WTC11 (cell line): ENCODE measurements at regions not wholly inside any gene's neighbourhood (a gene's known extent, or its start where the extent isn't known, plus 50 kb on each side); places are given as distances from the start of the nearest gene placed in this dataset.

Experiments
- ATAC-seq: fragments of 200-7000 bp; cut with Tn5 transposase; 2 replicates; pipeline ENCODE4 v1.10.0; 2021; ENCODE audit warnings: mild to moderate bottlenecking, moderate library complexity
- CTCF ChIA-PET: fragments of 300-600 bp; sonication (Branson Sonifier 250); formaldehyde crosslinking; loops from one replicate; lab custom pipeline; 2021; ENCODE audit warnings: antibody characterized with exemption; lab: Charles Lee
- POLR2A ChIA-PET: fragments of 350-600 bp; sonication (Branson Sonifier 250); formaldehyde crosslinking; loops from one replicate; lab custom pipeline; 2021; ENCODE audit warnings: antibody characterized with exemption; lab: Charles Lee
- DNase-seq: peaks from one replicate; pipeline ENCODE4 v3.0.0; 2021; ENCODE audit warnings: low spot score
- H3K27ac Mint-ChIP-seq: 2 replicates; pipeline ENCODE4 v1.8.0; 2021; ENCODE audit warnings: mixed read lengths
- H3K27me3 Mint-ChIP-seq: 2 replicates; pipeline ENCODE4 v1.8.0; 2021; ENCODE audit warnings: low read depth, mild to moderate bottlenecking, moderate library complexity, mixed read lengths
- H3K36me3 Mint-ChIP-seq: 2 replicates; pipeline ENCODE4 v1.8.0; 2021; ENCODE audit warnings: mixed read lengths
- H3K4me1 Mint-ChIP-seq: 2 replicates; pipeline ENCODE4 v1.8.0; 2022; ENCODE audit warnings: mixed read lengths
- H3K4me3 Mint-ChIP-seq: 2 replicates; pipeline ENCODE4 v1.8.0; 2021; ENCODE audit warnings: mild to moderate bottlenecking, moderate library complexity, mixed read lengths
- H3K9me3 Mint-ChIP-seq: 2 replicates; pipeline ENCODE4 v1.8.0; 2021; ENCODE audit warnings: mixed read lengths
- ATF2 ChIP-seq: sonication (generic); formaldehyde crosslinking; IDR thresholded peaks from 2 replicates; pipeline ENCODE4 v1.8.1; 2022; ENCODE audit warnings: low read depth, missing genetic modification reagents, borderline replicate concordance
- E2F5 ChIP-seq: sonication (generic); formaldehyde crosslinking; IDR thresholded peaks from 2 replicates; pipeline ENCODE4 v1.8.1; 2022; ENCODE audit warnings: mild to moderate bottlenecking, moderate library complexity, missing genetic modification reagents
- EMX1 ChIP-seq: fragments of 250-450 bp; sonication (Bioruptor Pico); IDR thresholded peaks from 2 replicates; pipeline ENCODE4 v1.8.0; 2021; ENCODE audit warnings: mild to moderate bottlenecking
- ERG ChIP-seq: fragments of 250-450 bp; sonication (Bioruptor Pico); IDR thresholded peaks from 2 replicates; pipeline ENCODE4 v1.8.0; 2021; ENCODE audit warnings: mild to moderate bottlenecking
- FOXJ3 ChIP-seq: sonication (generic); formaldehyde crosslinking; IDR thresholded peaks from 2 replicates; pipeline ENCODE4 v1.9.0; 2021; ENCODE audit warnings: missing genetic modification reagents, mild to moderate bottlenecking, borderline replicate concordance
- FOXP4 ChIP-seq: sonication (generic); formaldehyde crosslinking; IDR thresholded peaks from 2 replicates; pipeline ENCODE4 v1.8.0; 2022; ENCODE audit warnings: mild to moderate bottlenecking, missing genetic modification reagents
- NFE2L1 ChIP-seq: sonication (generic); formaldehyde crosslinking; IDR thresholded peaks from 2 replicates; pipeline ENCODE4 v1.8.1; 2023; ENCODE audit warnings: missing genetic modification reagents
- NFYB ChIP-seq: sonication (generic); formaldehyde crosslinking; conservative IDR thresholded peaks from 2 replicates; pipeline ENCODE4 v1.8.0; 2022; ENCODE audit warnings: low read depth, missing genetic modification reagents
- NR2C2 ChIP-seq: sonication (generic); formaldehyde crosslinking; IDR thresholded peaks from 2 replicates; pipeline ENCODE4 v1.8.0; 2022; ENCODE audit warnings: mild to moderate bottlenecking, missing genetic modification reagents
- OVOL2 ChIP-seq: fragments of 250-450 bp; sonication (Bioruptor Pico); IDR thresholded peaks from 2 replicates; pipeline ENCODE4 v1.9.0; 2021; ENCODE audit warnings: mild to moderate bottlenecking, borderline replicate concordance
- PRDM15 ChIP-seq: sonication (generic); formaldehyde crosslinking; IDR thresholded peaks from 2 replicates; pipeline ENCODE4 v1.8.0; 2022; ENCODE audit warnings: missing genetic modification reagents
- PRRX2 ChIP-seq: fragments of 250-450 bp; sonication (Bioruptor Pico); IDR thresholded peaks from 2 replicates; pipeline ENCODE4 v1.8.0; 2021; ENCODE audit warnings: mild to moderate bottlenecking
- SP1 ChIP-seq: sonication (generic); formaldehyde crosslinking; conservative IDR thresholded peaks from 2 replicates; pipeline ENCODE4 v1.8.1; 2022; ENCODE audit warnings: missing genetic modification reagents
- ZNF121 ChIP-seq: sonication (generic); formaldehyde crosslinking; IDR thresholded peaks from 2 replicates; pipeline ENCODE4 v1.8.0; 2023; ENCODE audit warnings: missing genetic modification reagents
- ZNF532 ChIP-seq: fragments of 250-450 bp; sonication (Bioruptor Pico); IDR thresholded peaks from 2 replicates; pipeline ENCODE4 v1.9.0; 2021; ENCODE audit warnings: mild to moderate bottlenecking, borderline replicate concordance

GRCh38 chr4:19689511-19689910 lies 562.2 kb upstream of the SLIT2 start (continued):
- TF ChIP-seq ZNF532 (CRISPR knock-in tag), result no peak
- TF ChIP-seq ATF2, result no peak

- DNase-seq, result no peak
- H3K27ac Mint-ChIP-seq, result no peak overlapping the region
- no peaks in the 10 kb centered on the region for H3K36me3 Mint-ChIP-seq
- no peak for ATAC-seq
- POLR2A ChIA-PET, result no interaction called here
- CTCF ChIA-PET, result no interaction called here
- no peaks in the 10 kb centered on the region for H3K4me1 Mint-ChIP-seq
- H3K4me3 Mint-ChIP-seq, result no peak overlapping the region
- TF ChIP-seq SP1 (CRISPR knock-in tag) (no peak), ERG (CRISPR knock-in tag) (no peak), ZNF121 (CRISPR knock-in tag) (no peak), NR2C2 (CRISPR knock-in tag) (no peak), FOXP4 (no peak), PRDM15 (no peak), PRRX2 (CRISPR knock-in tag) (no peak), FOXJ3 (no peak), NFE2L1 (CRISPR knock-in tag) (no peak), E2F5 (CRISPR knock-in tag) (no peak), EMX1 (CRISPR knock-in tag) (no peak), OVOL2 (CRISPR knock-in tag) (no peak), NFYB (no peak)
- no peaks in the 10 kb centered on the region for H3K9me3 Mint-ChIP-seq
- no peaks in the 10 kb centered on the region; the same call in 1 of the 2 replicates for H3K27me3 Mint-ChIP-seq
Measured at GRCh38 chr4:19686456-19686855, 565.2 kb upstream of the SLIT2 start.
